ENCODE measurements at regions not wholly inside any gene's neighbourhood (a gene's known extent, or its start where the extent isn't known, plus 50 kb on each side); places are given as distances from the start of the nearest gene placed in this dataset.

GRCh38 chr11:31895926-31896325 is 84.8 kb upstream of the PAX6 start:
- DNase-seq, result no peak

- no peak for DNase-seq
These were observed 76.1 kb upstream of the PAX6 start for GRCh38 chr11:31887180-31887579.

GRCh38 chr11:31884080-31884479 is 73.0 kb upstream of the PAX6 start:
- DNase-seq, result no peak

- no peak for DNase-seq
These were observed 72.3 kb upstream of the PAX6 start for GRCh38 chr11:31883435-31883834.

- DNase-seq, result peak; percentile 97
These were observed 71.8 kb upstream of the PAX6 start for GRCh38 chr11:31882951-31883392.

- DNase-seq, result no peak
These were observed 70.7 kb upstream of the PAX6 start for GRCh38 chr11:31881825-31882224.

- DNase-seq, result no peak
These were observed 68.6 kb upstream of the PAX6 start for GRCh38 chr11:31879681-31880080.

- DNase-seq, result no peak
These were observed 66.7 kb upstream of the PAX6 start for GRCh38 chr11:31877863-31878262.

GRCh38 chr11:31877083-31877482 is 66.0 kb upstream of the PAX6 start:
- DNase-seq, result no peak

GRCh38 chr11:31875866-31876560 is 64.9 kb upstream of the PAX6 start:
- DNase-seq, result peak; percentile 96

- peak; percentile 71 for DNase-seq
These were observed 63.6 kb upstream of the PAX6 start for GRCh38 chr11:31874631-31875191.

GRCh38 chr11:31873124-31873523 is 62.0 kb upstream of the PAX6 start:
- DNase-seq, result no peak

- DNase-seq, result no peak
These were observed 60.9 kb upstream of the PAX6 start for GRCh38 chr11:31872076-31872443.

- DNase-seq, result no peak
These were observed 60.4 kb upstream of the PAX6 start for GRCh38 chr11:31871310-31872075.

GRCh38 chr11:31870609-31871309 is 59.6 kb upstream of the PAX6 start:
- DNase-seq, result peak; percentile 93

GRCh38 chr11:31869986-31870385 is 58.9 kb upstream of the PAX6 start:
- no peak for DNase-seq

GRCh38 chr11:31865606-31866300 is 54.6 kb upstream of the PAX6 start:
- no peak for DNase-seq

- DNase-seq, result no peak
These were observed 52.2 kb upstream of the PAX6 start for GRCh38 chr11:31863170-31863832.

- no peak for DNase-seq
These were observed 49.9 kb upstream of the PAX6 start for GRCh38 chr11:31861011-31861410.
